ENCODE measurements at regions not wholly inside any gene's neighbourhood (a gene's known extent, or its start where the extent isn't known, plus 50 kb on each side); places are given as distances from the start of the nearest gene placed in this dataset.

- peak; percentile 9 to 46 for DNase-seq
Measured at GRCh38 chr5:162485666-162486292, 418.2 kb downstream of the GABRG2 start.

- no peak for DNase-seq
Measured at GRCh38 chr5:162487528-162488525, 420.3 kb downstream of the GABRG2 start.

- DNase-seq: no peak
Measured at GRCh38 chr5:162496100-162496808, 428.7 kb downstream of the GABRG2 start.

GRCh38 chr5:162497455-162497854, 429.9 kb downstream of the GABRG2 start:
- DNase-seq: no peak

GRCh38 chr5:162502780-162503179, 435.2 kb downstream of the GABRG2 start:
- no peak for DNase-seq

- no peak for DNase-seq
Measured at GRCh38 chr5:162503796-162504195, 436.2 kb downstream of the GABRG2 start.

- no peak for DNase-seq
Measured at GRCh38 chr5:162512935-162513565, 445.5 kb downstream of the GABRG2 start.

GRCh38 chr5:162514116-162514515, 446.5 kb downstream of the GABRG2 start:
- no peak for DNase-seq

GRCh38 chr5:162520878-162521277, 453.3 kb downstream of the GABRG2 start:
- DNase-seq: no peak

GRCh38 chr5:162529209-162529608, 461.6 kb downstream of the GABRG2 start:
- DNase-seq: no peak

- DNase-seq: no peak
Measured at GRCh38 chr5:162529886-162530285, 462.3 kb downstream of the GABRG2 start.

GRCh38 chr5:162543437-162543836, 475.9 kb downstream of the GABRG2 start:
- no peak for DNase-seq

- DNase-seq: no peak
Measured at GRCh38 chr5:162544905-162545304, 477.3 kb downstream of the GABRG2 start.

GRCh38 chr5:162550236-162550635, 482.7 kb downstream of the GABRG2 start:
- DNase-seq: no peak

- no peak for DNase-seq
Measured at GRCh38 chr5:162558120-162558519, 490.5 kb downstream of the GABRG2 start.

- DNase-seq: no peak
Measured at GRCh38 chr5:162567644-162568043, 500.1 kb downstream of the GABRG2 start.

GRCh38 chr5:162573758-162574157, 506.2 kb downstream of the GABRG2 start:
- DNase-seq: no peak

- DNase-seq: no peak
Measured at GRCh38 chr5:162591724-162592123, 524.2 kb downstream of the GABRG2 start.

GRCh38 chr5:162593881-162594280, 526.3 kb downstream of the GABRG2 start:
- no peak for DNase-seq

GRCh38 chr5:162603443-162604070, 536.0 kb downstream of the GABRG2 start:
- no peak for DNase-seq

- DNase-seq: no peak
Measured at GRCh38 chr5:162607879-162608278, 540.3 kb downstream of the GABRG2 start.
